HG02759 (cell line): ENCODE measurements at regions not wholly inside any gene's neighbourhood (a gene's known extent, or its start where the extent isn't known, plus 50 kb on each side); places are given as distances from the start of the nearest gene placed in this dataset.

Experiments
- ATAC-seq: cut with Tn5 transposase; IDR thresholded peaks from one replicate; pipeline ENCODE4 v1.9.1; 2021; ENCODE audit warnings: mild to moderate bottlenecking, moderate library complexity; ENCODE audit not compliant: unreplicated experiment

GRCh38 chr9:85215416-85215815 is 526.3 kb downstream of the AGTPBP1 start:
- ATAC-seq, result no peak

- no peak for ATAC-seq
These were observed 527.8 kb downstream of the AGTPBP1 start for GRCh38 chr9:85213650-85214607.

- no peak for ATAC-seq
These were observed 528.9 kb downstream of the AGTPBP1 start for GRCh38 chr9:85212887-85213286.

- ATAC-seq, result no peak
These were observed 529.5 kb downstream of the AGTPBP1 start for GRCh38 chr9:85212209-85212608.

- ATAC-seq, result no peak
These were observed 533.1 kb downstream of the AGTPBP1 start for GRCh38 chr9:85208666-85209065.

GRCh38 chr9:85204176-85204575 is 534.6 kb downstream of the NTRK2 start:
- ATAC-seq, result no peak

GRCh38 chr9:85202596-85202995 is 533.1 kb downstream of the NTRK2 start:
- no peak for ATAC-seq

GRCh38 chr9:85200726-85201404 is 531.3 kb downstream of the NTRK2 start:
- ATAC-seq, result no peak

- no peak for ATAC-seq
These were observed 530.5 kb downstream of the NTRK2 start for GRCh38 chr9:85199866-85200495.

- no peak for ATAC-seq
These were observed 523.2 kb downstream of the NTRK2 start for GRCh38 chr9:85192750-85193149.

GRCh38 chr9:85186218-85186585 is 516.7 kb downstream of the NTRK2 start:
- no peak for ATAC-seq

- ATAC-seq, result no peak
These were observed 516.1 kb downstream of the NTRK2 start for GRCh38 chr9:85185486-85186217.

- ATAC-seq, result no peak
These were observed 512.9 kb downstream of the NTRK2 start for GRCh38 chr9:85182383-85182782.

GRCh38 chr9:85178474-85178873 is 508.9 kb downstream of the NTRK2 start:
- ATAC-seq, result no peak

GRCh38 chr9:85173967-85174366 is 504.4 kb downstream of the NTRK2 start:
- ATAC-seq, result no peak

GRCh38 chr9:85172001-85172978 is 502.8 kb downstream of the NTRK2 start:
- ATAC-seq, result no peak

GRCh38 chr9:85171163-85171562 is 501.6 kb downstream of the NTRK2 start:
- no peak for ATAC-seq

- no peak for ATAC-seq
These were observed 498.9 kb downstream of the NTRK2 start for GRCh38 chr9:85168412-85168811.

- ATAC-seq, result no peak
These were observed 497.6 kb downstream of the NTRK2 start for GRCh38 chr9:85167146-85167545.

- ATAC-seq, result no peak
These were observed 494.3 kb downstream of the NTRK2 start for GRCh38 chr9:85163825-85164224.
